ENCODE measurements at regions not wholly inside any gene's neighbourhood (a gene's known extent, or its start where the extent isn't known, plus 50 kb on each side); places are given as distances from the start of the nearest gene placed in this dataset.
"Not testable (repeated sequence)": the region's sequence is repeated elsewhere in the genome, so short reads cannot be mapped to it uniquely, and the experiment has no call there.

DNA sequence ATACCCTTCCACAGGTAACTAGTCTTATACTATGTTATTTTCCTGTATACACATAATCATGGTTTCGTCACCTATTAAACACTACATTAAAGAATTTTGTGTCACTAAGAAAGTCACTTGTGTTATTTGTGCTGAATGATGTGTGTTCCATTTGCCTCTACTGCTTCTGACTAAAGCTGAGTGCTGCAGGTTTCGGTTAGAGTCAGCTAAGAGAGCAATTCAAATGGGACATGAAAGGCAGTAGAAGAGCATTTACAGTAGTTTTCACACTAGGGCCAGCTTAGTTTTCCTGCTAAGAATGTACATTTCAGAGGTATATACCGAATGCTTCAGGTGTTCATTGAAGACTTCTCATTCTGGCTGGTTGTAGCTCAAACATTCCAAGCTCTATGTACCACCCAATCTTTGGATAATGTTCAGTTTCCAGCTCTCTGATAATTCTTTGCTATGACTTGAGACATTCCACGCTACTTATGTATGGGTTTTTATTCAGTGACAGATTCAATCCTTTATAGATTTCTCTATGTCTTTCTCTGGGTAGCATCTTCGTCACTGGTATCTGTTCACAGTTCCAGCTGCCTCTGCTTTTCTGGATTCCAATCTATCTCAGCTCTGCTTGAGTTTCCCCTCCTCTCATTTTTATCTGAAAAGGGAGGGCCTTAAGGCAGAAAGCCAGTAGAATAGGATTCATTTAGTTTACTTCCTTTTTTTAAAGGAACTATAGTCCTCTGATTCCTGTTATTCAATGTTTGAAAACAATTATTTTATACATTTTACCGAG lies 164.4 kb downstream of the CXXC4 start:
- DNase-seq (ENCODE audit: low spot score): no peak

DNA sequence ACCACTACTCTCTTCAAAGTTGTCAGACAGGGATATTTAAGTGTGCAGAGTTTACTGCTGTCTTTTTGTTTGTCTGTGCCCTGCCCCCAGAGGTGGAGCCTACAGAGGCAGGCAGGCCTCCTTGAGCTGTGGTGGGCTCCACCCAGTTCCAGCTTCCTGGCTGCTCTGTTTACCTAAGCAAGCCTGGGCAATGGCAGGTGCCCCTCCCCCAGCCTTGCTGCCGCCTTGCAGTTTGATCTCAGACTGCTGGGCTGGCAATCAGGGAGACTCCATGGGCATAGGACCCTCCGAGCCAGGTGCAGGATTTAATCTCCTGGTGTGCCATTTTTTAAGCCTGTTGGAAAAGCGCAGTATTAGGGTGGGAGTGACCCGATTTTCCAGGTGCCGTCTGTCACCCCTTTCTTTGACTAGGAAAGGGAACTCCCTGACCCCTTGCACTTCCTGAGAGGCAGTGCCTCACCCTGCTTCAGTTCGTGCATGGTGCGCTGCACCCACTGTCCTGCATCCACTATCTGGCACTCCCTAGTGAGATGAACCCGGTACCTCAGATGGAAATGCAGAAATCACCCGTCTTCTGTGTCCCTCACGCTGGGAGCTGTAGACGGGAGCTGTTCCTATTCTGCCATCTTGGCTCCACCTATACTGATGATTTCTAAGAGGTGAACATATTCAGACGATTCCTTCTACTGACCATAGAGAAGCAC lies 167.6 kb downstream of the CXXC4 start:
- not testable (repeated sequence) for DNase-seq (ENCODE audit: low spot score)

DNA sequence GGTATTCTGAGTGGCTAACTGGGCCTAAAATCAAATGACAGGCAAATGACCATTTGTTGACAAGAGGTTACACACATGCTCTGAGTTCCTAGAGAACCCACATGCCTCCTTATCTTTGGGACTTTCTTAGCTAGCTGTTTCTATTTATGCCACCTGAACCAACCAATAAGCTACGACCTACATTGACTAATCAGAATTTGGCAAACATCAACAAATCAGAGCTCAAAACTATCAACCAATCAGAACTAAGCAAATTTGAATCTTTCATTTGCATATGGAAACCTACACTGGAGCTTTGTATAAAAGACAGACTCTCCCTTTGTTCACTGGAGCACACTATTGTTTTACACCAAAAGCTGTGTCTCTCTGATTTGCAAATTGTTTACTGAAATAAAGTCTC lies 192.0 kb downstream of the CXXC4 start:
- no peak for DNase-seq (ENCODE audit: low spot score)

DNA sequence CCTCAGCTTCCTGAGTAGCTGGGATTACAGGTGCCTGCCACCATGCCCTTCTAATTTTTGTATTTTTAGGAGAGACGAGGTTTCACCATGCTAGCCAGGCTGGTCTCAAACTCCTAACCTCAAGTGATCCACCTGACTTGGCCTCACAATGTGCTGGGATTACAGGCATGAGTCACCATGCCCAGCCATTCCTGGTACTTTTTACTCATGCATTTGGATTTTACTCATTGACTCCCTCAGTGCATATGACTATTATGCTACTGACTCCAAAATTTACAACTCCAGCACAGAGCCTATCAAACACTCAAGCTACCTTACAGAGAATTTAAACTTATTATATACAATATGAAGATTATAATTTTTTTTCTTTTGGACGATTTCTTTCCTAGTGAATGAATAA lies 199.9 kb downstream of the CXXC4 start:
- no peak for DNase-seq (ENCODE audit: low spot score)

DNA sequence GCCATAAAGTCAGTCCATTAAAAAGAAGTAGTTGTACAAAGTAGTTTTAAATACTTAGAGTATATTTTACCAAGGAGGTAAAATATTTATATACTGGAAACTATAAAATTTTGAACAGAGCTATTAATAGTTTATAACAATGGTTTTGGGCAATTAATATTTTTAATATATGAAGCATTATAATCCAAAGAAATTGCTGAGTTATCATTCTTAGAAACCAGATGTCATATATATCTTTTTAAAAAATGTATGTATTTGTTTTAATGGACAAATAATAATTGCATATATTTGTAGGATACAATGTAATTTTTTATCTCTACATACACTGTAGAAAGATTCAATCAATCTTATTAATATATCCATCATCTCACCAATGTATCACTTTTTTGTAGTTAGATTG lies 207.8 kb downstream of the CXXC4 start:
- DNase-seq (ENCODE audit: low spot score): no peak

DNA sequence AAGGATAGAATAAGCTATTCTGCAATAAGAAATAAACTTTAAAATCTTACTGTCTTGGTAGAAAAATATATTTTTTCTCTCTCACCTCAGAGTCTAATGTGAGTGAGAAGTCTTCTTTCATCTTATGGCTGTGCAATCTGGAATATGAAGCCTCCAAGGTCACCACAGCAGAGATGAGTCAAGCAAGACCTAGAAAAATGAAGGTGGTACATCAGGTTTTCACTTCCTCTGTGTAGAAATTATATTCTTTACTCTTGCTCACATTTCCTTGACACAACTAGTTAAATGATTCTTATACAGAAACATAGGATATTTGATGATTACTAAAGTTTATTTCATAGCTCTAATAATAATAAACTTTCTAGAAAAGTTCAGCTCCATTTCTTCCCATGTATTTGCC lies 211.4 kb downstream of the CXXC4 start:
- DNase-seq (ENCODE audit: low spot score): no peak

DNA sequence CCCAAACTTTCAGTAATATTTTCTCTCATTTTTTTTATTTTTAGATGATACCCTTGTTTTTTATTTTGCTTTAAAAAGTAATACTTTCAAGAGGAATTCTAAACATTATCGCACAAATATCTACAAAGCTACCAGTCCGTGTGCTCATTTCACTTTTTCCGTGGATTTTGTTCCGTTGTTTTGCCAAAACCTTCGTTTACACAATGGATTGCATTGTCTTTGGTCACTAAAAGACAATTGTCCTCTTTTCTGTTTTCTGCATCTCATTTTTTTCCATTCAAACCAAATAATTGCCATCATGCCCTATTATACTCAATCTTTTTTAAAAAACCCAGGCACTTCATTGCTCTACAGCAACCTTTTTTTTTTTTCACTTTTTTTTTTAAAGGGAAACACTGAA lies 214.9 kb downstream of the CXXC4 start:
- DNase-seq (ENCODE audit: low spot score): no peak

DNA sequence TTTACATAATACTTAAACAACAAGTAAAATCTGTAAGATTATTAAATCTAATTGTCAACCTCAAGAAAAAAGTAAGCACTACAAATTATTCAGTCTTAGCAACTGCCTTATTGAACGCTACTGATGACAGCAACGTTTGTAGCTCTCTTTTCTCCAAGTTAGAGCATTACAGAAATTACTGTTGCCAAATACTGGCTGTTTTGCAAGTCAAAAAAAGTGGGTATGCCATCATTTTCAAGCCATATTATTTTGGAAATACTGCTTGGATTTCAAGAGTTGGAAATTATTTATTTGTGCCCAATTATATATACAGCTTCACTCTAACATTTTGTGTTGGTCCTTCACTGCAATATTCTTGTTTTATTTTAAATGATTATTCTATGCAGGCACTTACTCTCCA lies 221.7 kb downstream of the CXXC4 start:
- no peak for DNase-seq (ENCODE audit: low spot score)

DNA sequence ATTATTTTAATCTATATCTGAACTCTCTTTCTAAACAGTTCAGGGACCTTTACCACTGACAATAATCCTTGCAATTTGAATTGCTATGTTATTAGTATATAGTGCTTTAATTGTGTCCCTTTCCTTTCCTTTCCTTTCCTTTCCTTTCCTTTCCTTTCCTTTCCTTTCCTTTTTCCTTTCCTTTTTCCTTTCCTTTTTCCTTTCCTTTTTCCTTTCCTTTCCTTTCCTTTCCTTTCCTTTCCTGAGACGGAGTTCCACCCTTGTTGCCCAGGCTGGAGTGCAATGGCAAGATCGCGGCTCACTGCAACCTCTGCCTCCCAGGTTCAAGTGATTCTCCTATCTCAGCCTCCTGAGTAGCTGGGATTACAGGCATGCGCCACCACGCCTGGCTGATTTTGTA lies 225.1 kb downstream of the CXXC4 start:
- DNase-seq (ENCODE audit: low spot score): not testable (repeated sequence)

DNA sequence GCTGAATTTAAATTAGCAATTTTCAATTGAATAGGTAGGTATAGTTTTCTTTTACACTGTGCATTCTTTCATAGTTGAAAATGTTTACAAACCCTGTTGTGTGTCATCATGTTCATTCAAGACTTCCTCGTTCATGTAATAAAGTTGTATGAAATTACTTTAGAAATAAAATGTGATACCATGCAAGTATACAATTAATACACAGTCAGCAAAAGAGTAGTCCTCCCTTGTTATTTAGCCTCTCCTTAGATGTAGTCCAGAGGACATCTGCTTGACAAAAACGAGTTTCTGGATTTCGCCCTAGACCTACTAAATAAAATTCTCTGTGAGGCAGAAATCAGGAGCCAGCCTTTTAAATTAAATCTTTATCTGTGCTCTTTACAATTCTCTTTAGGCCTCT lies 231.6 kb downstream of the CXXC4 start:
- DNase-seq (ENCODE audit: low spot score): no peak

DNA sequence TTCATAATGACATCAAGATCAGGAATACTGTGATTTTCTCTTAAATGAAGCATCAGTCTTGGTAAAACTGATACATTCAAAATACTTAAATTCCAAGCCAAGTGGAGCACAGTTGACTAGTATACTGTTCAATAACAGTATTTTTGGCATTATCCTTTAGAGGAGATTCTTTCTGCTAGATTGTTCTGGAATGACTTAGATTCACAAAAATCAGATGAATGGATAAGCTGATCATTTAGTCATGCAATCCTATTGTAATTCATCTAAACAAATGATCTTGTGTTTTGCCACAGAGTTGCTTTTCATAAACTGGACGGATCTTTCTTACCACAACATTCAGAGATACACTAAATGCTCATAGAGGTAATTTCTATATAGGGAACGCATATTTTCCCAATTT lies 232.0 kb downstream of the CXXC4 start:
- no peak for DNase-seq (ENCODE audit: low spot score)

DNA sequence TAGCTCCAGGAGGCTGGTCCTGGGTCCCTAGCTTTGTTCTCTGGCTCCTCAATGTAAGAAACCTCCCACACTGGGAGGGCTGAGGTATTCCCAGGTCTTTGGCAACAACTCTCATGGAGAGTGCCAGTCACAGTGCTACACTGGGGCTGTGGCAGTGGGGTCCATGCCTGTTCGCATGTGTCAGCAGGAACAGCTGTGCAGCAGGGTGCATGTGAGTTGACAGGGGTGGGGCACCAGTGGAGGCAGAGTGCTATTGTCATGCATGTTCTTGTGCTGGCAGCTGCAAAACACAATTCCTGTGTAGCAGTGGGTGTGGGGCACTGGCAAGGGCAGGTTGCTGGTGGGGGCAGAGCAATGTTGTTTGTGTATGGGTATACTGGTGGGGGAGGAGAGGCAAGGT lies 246.0 kb downstream of the CXXC4 start:
- DNase-seq (ENCODE audit: low spot score): no peak

DNA sequence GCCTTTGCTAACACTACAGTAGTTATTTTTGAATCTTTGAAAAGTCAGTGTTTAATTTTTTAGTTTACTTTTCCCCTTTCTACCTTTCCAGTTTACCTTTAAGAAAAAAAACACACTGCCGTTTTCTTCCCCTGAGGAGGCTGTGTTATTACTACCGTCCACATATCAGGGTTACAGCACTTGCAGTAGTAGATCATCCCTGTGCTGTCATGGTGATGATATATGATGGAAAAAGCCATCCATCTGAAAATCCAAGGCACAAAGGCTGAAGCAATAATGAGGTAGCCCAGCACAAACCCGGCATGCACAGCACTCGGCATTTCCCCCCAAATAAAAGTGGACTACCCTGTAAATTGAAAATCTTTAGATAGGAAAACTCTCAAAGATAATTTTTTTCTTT lies 258.7 kb downstream of the CXXC4 start:
- peak; percentile 1 for DNase-seq (ENCODE audit: low spot score)

DNA sequence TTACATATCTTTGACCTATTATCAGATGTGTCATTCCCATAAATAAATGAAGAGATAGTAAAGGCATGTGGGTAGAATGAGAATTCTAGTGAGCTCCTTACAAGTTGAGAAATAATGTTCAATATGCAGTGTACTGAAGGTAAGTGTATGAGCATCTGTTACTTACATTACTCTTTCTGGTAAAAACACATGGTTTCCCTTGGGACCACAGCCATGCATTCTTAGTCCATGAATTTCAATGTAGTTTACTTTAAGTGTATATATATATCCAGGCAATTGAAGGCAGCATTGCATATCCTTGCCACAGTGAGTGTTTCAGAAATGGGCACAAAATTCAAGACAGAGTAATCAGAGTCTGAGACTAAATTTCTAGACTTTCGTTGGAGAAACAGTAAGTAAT lies 277.2 kb downstream of the CXXC4 start:
- no peak for DNase-seq (ENCODE audit: low spot score)

DNA sequence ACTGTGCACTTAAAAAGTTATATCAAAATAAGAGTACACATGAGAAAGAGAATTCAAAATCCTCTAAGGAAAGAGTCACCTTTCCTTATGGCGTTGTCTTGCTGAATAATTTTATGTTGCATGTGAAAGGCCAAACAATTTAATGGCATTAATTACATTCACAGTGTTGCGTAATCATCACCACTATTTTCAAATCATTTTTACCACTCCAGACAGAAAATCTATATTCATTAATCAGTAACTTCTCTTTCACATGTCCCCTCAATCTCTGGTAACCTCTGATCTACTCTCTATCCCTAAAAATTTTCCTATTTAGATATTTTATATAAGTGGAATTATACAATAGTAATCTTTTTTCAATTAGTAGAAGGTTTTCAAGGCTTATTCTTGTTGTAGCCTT lies 283.0 kb downstream of the CXXC4 start:
- no peak for DNase-seq (ENCODE audit: low spot score)

DNA sequence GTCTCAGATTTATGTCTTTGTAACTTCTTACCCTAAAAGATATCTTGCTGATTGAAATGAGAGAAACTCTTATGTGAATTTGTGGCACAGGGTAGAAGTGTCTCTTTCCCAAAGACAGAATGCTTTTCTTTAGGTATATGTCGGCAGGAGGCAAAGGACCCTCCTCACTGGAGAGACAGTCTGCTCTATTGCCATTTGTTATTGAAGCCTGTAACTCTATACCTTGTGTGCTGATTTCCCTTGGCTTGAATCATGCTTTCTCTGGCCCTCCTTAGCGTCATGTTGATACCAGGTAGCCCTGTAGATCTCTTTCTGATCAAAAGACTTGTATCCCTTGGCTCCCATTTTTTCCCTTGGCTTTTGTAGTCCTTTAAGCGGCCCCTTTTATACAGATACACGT lies 284.3 kb downstream of the CXXC4 start:
- peak; percentile 7 for DNase-seq (ENCODE audit: low spot score)

DNA sequence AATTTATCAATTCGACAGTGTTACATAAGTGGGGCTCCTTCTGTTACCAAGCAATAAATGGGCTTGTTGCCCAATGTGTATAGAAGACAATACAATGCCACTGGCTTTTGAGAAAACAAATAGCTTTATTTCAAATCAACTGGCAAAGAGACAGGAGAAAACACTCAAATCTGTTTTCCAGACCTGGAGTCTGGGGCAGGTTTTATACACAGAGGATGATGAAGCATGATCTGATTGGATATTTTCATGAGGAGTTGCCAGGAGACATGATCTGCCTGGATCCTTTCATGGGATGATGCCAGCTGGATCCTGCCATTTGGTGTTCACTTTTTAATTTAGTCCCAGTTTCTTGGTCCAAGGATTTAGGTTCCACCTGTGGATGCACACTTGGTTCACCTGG lies 287.9 kb downstream of the CXXC4 start:
- DNase-seq (ENCODE audit: low spot score): no peak

DNA sequence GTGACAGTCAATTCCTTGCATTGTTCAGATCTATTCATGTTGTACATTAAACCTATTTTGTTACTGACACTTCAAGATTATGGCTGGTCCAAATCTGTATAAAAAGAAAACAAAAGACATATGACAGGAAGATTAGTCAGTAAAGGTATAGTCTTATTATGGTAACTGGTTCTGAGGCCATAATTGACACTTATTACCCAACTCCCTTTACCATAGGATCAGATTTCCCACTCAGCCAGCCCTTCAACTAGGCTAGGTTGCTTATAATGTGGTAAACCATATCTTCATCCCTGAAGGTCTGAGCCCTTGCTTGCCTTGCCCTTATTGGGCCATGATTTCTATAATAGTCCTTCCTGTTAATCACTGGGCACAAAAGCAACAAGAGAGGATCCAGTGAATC lies 289.6 kb downstream of the CXXC4 start:
- no peak for DNase-seq (ENCODE audit: low spot score)

DNA sequence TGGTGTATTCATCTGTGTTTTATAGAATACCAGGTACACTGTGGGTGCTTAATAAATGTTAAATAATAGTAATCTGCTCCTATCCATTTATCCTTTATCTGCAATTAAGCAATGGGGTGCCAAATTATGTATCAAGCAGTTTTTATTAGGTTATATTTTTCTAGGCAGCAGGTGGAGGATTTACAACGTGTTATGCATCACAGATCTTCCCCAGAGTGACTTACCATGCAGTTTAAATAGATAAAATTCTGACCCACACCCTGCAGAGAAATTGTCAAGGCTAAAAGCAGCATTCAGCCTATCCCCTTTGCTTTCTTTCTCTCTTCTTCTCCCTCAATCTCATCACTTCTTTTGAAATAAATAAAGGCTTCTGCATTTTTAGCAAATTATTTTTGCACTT lies 306.4 kb downstream of the CXXC4 start:
- no peak for DNase-seq (ENCODE audit: low spot score)

DNA sequence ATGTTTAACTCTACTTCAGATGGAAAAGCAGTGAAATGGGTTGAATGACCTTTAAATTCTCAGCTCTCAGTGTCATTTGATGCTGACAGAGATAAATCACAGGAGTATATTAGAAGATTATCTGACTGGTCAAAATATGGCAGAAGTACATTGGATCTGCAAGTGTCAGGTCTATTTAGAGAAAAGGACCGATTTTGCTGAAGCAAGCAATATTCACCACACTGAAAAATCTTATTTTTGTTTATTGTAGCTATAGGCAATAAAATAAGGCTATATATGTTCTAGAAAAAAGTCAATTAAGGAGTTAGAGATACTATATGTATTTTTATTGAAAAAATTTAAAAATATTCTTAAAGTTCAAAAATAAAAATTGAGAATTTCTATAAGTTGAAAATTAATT lies 325.3 kb downstream of the CXXC4 start:
- DNase-seq (ENCODE audit: low spot score): no peak

DNA sequence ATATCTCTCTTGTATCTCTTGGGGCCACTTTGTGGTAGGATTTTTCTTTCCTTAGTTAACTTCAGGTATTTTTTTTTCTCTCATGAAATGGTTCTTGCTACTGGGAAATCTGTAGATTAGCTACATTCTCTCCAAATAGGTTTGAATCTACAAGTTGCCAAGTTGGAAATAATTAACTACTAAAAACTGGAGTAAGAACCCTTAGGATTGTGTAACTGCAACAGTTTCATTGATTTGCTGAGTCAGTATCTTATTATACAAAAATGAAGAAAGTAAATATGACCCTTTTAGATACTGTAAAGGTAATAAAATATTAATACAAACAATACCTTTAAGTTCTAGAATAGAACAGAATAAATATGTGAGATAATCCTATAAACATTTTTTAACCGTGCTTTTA lies 327.9 kb downstream of the CXXC4 start:
- DNase-seq (ENCODE audit: low spot score): no peak

DNA sequence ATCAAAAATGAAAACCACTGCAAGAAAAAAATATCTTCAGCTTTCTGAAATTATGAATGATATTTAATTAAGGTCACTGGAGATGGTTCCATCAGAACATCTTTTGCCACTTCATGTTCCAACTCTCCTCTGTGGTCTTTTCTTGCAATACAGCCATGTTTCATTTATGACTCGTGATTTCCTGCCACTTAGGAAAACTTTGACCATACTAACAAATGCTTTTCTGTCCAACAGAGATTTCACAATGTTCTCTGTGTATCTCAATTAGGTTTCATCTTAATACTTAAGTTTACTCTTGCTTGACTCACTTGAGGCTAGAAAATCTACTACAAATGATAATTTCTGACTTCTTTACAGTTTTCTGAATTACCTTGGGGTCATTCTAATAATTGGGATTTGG lies 330.9 kb downstream of the CXXC4 start:
- no peak for DNase-seq (ENCODE audit: low spot score)

DNA sequence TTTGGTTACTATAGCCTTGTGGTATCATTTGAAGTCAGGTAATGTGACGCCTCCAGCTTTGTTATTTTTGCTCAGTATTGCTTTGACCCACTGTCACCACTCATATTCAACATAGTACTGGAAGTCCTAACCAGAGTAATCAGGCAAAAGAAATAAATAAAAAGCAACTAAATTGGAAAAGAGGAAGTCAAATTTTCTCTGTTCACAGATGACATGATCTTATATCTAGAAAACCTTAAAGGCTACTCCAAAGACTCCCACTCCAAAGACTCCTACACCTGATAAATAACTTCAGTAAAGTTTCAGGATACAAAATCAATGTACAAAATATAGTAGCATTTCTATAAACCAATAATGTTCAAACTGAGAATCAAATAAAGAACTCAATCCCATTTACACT lies 348.6 kb downstream of the CXXC4 start:
- no peak for DNase-seq (ENCODE audit: low spot score)

DNA sequence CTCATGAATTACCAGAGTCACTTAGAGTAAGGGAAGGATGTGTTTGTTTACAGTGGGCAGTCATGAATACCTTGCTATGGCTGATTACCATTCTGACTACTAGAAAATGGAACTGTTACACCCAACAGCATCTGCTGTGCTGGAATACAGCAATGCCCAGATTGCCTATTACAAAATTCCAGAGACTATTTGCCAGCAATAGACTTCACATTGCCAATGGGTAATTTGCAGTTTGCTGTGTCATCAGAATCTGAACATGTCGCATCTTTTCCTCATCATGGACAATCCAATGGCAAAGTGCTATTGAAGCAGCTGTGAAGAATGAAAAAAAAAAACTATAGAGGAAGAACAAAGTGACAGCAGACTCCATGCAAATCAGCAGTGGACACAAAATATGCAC lies 356.6 kb downstream of the CXXC4 start:
- DNase-seq (ENCODE audit: low spot score): no peak

Data from SK-N-DZ (cell line).